Adrenal gland (tissue), 5 donors: ENCODE measurements at regions not wholly inside any gene's neighbourhood (a gene's known extent, or its start where the extent isn't known, plus 50 kb on each side); places are given as distances from the start of the nearest gene placed in this dataset.

Source experiments
- POLR2A ChIP-seq, 2 donors: fragments of 450-650 bp; IDR thresholded peaks; one replicate each; pipeline ENCODE4 v1.6.1; 2017; ENCODE audit warnings: antibody characterized with exemption in 2 of 2, mild to moderate bottlenecking in 2 of 2, moderate library complexity in 1 of 2
- TF ChIP-seq, protein P1 (sequence below), 6 experiments: fragments of 450-650 bp in 4 of 6; fragments of 200-600 bp in 2 of 6; sonication (generic) in 1 of 6; IDR thresholded peaks; 1 replicate in 5 of 6; 2 replicates in 1 of 6; pipeline versions ENCODE4 v1.5.1 to v1.8.0; 2016 to 2021; ENCODE audit warnings: antibody characterized with exemption in 6 of 6, mild to moderate bottlenecking in 2 of 6, moderate library complexity in 1 of 6
- donor health status: DM: no; HTN: no; CAD: no.

- TF ChIP-seq POLR2A (IDR thresholded peaks at IDR 0.05), result no peak
- TF ChIP-seq, protein P1, sequence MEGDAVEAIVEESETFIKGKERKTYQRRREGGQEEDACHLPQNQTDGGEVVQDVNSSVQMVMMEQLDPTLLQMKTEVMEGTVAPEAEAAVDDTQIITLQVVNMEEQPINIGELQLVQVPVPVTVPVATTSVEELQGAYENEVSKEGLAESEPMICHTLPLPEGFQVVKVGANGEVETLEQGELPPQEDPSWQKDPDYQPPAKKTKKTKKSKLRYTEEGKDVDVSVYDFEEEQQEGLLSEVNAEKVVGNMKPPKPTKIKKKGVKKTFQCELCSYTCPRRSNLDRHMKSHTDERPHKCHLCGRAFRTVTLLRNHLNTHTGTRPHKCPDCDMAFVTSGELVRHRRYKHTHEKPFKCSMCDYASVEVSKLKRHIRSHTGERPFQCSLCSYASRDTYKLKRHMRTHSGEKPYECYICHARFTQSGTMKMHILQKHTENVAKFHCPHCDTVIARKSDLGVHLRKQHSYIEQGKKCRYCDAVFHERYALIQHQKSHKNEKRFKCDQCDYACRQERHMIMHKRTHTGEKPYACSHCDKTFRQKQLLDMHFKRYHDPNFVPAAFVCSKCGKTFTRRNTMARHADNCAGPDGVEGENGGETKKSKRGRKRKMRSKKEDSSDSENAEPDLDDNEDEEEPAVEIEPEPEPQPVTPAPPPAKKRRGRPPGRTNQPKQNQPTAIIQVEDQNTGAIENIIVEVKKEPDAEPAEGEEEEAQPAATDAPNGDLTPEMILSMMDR (IDR thresholded peaks at IDR 0.05), result no peak
These were observed 52.5 kb upstream of the TAF1B start for GRCh38 chr2:9790702-9791225.
